ENCODE measurements at regions not wholly inside any gene's neighbourhood (a gene's known extent, or its start where the extent isn't known, plus 50 kb on each side); places are given as distances from the start of the nearest gene placed in this dataset.

- H3K4me3 ChIP-seq (ENCODE audit: low read depth, low read length), result no peak overlapping the region
- DNase-seq (ENCODE audit: low read depth), result no peak
- TF ChIP-seq, protein P1, sequence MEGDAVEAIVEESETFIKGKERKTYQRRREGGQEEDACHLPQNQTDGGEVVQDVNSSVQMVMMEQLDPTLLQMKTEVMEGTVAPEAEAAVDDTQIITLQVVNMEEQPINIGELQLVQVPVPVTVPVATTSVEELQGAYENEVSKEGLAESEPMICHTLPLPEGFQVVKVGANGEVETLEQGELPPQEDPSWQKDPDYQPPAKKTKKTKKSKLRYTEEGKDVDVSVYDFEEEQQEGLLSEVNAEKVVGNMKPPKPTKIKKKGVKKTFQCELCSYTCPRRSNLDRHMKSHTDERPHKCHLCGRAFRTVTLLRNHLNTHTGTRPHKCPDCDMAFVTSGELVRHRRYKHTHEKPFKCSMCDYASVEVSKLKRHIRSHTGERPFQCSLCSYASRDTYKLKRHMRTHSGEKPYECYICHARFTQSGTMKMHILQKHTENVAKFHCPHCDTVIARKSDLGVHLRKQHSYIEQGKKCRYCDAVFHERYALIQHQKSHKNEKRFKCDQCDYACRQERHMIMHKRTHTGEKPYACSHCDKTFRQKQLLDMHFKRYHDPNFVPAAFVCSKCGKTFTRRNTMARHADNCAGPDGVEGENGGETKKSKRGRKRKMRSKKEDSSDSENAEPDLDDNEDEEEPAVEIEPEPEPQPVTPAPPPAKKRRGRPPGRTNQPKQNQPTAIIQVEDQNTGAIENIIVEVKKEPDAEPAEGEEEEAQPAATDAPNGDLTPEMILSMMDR (conservative IDR thresholded peaks at IDR 0.05; ENCODE audit: low read depth, low read length), result no peak
Measured at GRCh38 chr6:920512-920911, 227.6 kb upstream of the EXOC2 start.

GRCh38 chr6:919500-919899 lies 226.6 kb upstream of the EXOC2 start:
- TF ChIP-seq, protein P1 (conservative IDR thresholded peaks at IDR 0.05; ENCODE audit: low read depth, low read length), result no peak
- no peak overlapping the region for H3K4me3 ChIP-seq (ENCODE audit: low read depth, low read length)
- no peak for DNase-seq (ENCODE audit: low read depth)

DNA sequence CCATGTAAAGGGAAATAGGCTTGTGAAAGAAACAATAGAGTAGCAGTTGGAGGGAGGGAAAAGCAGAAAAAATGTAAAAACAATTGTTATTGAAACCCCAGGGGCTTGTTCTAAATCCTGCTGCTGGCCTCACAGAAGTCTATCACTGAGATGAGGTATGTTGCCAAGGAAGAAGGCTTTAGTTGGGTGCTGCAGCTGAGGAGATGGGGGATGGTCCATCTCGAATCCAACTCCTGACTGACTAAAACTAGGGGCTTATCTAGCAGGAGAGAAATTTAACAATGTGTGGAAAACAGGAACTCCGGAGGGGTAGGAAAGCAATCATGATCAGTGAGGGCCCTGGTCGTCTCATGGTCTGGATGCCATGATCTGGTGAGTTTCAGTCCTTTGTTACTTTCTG lies 225.0 kb upstream of the EXOC2 start:
- TF ChIP-seq, protein P1 (conservative IDR thresholded peaks at IDR 0.05; ENCODE audit: low read depth, low read length), result no peak
- DNase-seq (ENCODE audit: low read depth), result no peak
- H3K4me3 ChIP-seq (ENCODE audit: low read depth, low read length), result no peak overlapping the region

DNA sequence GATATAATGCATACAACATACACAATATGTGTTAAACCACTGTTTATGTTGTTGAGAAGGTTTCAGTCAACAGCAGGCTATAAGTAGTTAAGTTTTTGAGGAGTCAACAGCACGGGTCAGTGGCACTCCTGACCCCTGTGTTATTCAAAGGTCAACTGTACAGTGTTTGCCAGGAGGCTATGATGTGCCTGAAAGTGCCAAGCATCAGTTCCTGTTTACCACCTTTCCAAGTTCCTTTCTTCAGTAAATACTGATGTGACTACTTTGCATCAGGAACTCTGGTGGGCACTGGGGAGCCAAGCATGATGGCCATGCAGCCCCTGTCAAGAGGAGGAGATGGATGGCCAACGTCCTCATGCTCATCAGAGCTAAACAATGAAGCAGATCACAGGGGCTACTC lies 224.4 kb upstream of the EXOC2 start:
- no peak overlapping the region for H3K4me3 ChIP-seq (ENCODE audit: low read depth, low read length)
- no peak for DNase-seq (ENCODE audit: low read depth)
- TF ChIP-seq, protein P1 (conservative IDR thresholded peaks at IDR 0.05; ENCODE audit: low read depth, low read length), result no peak

DNA sequence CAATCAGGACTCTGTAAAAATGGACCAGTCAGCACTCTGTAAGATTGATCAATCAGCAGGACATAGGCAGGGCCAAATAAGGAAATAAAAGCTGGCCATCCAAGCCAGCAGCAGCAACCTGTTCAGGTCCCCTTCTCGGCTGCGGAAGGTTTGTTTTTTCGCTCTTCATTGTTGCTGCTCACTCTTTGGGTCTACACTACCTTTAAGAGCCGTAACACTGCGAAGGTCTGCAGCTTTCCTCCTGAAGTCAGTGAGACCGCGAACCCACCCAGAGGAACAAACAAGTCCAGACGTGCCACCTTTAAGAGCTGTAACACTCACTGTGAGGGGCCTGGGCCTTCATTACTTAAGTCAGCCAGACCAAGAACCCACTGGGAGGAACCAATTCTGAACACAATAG lies 223.2 kb upstream of the EXOC2 start:
- TF ChIP-seq, protein P1 (conservative IDR thresholded peaks at IDR 0.05; ENCODE audit: low read depth, low read length), result no peak
- no peak for DNase-seq (ENCODE audit: low read depth)

GRCh38 chr6:912871-913835 lies 220.2 kb upstream of the EXOC2 start:
- TF ChIP-seq, protein P1 (conservative IDR thresholded peaks at IDR 0.05; ENCODE audit: low read depth, low read length), result peak; percentile 84
- peak; percentile 82 for DNase-seq (ENCODE audit: low read depth)
- no peak overlapping the region for H3K4me3 ChIP-seq (ENCODE audit: low read depth, low read length)

More for the DNA sequence above, 223.2 kb upstream of the EXOC2 start:
- H3K4me3 ChIP-seq (ENCODE audit: low read depth, low read length), result no peak overlapping the region

- TF ChIP-seq, protein P1 (conservative IDR thresholded peaks at IDR 0.05; ENCODE audit: low read depth, low read length), result no peak
- no peak for DNase-seq (ENCODE audit: low read depth)
- H3K4me3 ChIP-seq (ENCODE audit: low read depth, low read length), result no peak overlapping the region
Measured at GRCh38 chr6:907928-908327, 215.0 kb upstream of the EXOC2 start.
